ENCODE measurements at regions not wholly inside any gene's neighbourhood (a gene's known extent, or its start where the extent isn't known, plus 50 kb on each side); places are given as distances from the start of the nearest gene placed in this dataset.

DNA sequence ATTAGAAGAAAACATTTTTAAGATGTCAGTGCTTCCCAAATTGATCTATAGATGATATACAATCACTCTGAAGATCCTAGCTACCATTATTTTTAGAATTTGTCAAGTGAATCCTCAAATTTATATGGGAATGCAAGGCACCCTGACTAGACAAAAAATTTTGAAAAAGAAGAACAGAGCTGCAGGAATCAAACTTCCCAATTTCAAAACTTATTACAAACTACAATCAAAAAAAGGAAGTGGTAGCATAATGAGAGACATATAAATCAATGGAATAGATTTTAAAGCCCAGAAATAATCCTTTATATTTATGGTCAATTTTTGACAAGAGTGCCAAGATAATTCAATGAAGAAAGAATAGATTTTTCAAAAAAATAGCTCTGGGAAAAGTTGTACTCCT is 198.3 kb upstream of the KCNJ16 start:
- no peaks in the 10 kb centered on the region for H3K79me2 ChIP-seq
- H3K4me3 ChIP-seq (ENCODE audit: low read depth, low read length): no peak overlapping the region
- no peak overlapping the region for H3K9ac ChIP-seq
- no peaks in the 10 kb centered on the region for H3K36me3 ChIP-seq (ENCODE audit: control insufficient read depth, insufficient read depth, low read length)
- no peak overlapping the region for H3K27ac ChIP-seq
- TF ChIP-seq, protein P1, sequence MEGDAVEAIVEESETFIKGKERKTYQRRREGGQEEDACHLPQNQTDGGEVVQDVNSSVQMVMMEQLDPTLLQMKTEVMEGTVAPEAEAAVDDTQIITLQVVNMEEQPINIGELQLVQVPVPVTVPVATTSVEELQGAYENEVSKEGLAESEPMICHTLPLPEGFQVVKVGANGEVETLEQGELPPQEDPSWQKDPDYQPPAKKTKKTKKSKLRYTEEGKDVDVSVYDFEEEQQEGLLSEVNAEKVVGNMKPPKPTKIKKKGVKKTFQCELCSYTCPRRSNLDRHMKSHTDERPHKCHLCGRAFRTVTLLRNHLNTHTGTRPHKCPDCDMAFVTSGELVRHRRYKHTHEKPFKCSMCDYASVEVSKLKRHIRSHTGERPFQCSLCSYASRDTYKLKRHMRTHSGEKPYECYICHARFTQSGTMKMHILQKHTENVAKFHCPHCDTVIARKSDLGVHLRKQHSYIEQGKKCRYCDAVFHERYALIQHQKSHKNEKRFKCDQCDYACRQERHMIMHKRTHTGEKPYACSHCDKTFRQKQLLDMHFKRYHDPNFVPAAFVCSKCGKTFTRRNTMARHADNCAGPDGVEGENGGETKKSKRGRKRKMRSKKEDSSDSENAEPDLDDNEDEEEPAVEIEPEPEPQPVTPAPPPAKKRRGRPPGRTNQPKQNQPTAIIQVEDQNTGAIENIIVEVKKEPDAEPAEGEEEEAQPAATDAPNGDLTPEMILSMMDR (IDR thresholded peaks at IDR 0.05): no peak
- H3K9me3 ChIP-seq (ENCODE audit: control insufficient read depth, low read length): no peaks in the 10 kb centered on the region
- no peaks in the 10 kb centered on the region for H3K4me1 ChIP-seq
- no peak overlapping the region for H2AFZ ChIP-seq
- H3K27me3 ChIP-seq (ENCODE audit: control insufficient read depth, insufficient read depth, low read length): no peaks in the 10 kb centered on the region
- no peak overlapping the region for H3K4me2 ChIP-seq (ENCODE audit: low read length)

DNA sequence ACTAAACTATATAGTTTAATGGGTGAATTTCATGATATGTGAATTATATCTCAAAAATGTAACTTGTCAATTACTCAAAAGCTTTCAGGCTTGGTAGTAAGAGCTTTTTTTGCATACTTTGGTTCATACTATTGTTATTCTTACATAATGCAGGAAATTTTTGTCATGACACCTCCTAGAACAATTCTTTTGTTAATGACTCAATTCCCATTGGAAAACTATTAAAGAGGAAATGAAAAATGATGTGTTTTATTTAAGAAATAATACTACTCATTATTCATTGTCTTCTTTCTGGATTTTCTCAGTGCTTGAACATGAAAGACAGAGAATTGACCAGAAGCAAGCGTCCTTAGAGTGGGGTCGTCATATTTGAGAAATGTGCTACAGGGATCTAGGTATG is 196.4 kb upstream of the KCNJ16 start:
- TF ChIP-seq, protein P1 (IDR thresholded peaks at IDR 0.05): no peak
- Histone ChIP-seq H2AFZ (no peak overlapping the region), H3K36me3 (ENCODE audit: control insufficient read depth, insufficient read depth, low read length) (no peaks in the 10 kb centered on the region), H3K27ac (no peak overlapping the region), H3K79me2 (no peaks in the 10 kb centered on the region), H3K9ac (no peak overlapping the region), H3K4me2 (ENCODE audit: low read length) (no peak overlapping the region), H3K27me3 (ENCODE audit: control insufficient read depth, insufficient read depth, low read length) (no peaks in the 10 kb centered on the region), H3K9me3 (ENCODE audit: control insufficient read depth, low read length) (no peaks in the 10 kb centered on the region), H3K4me3 (ENCODE audit: low read depth, low read length) (no peak overlapping the region), H3K4me1 (no peaks in the 10 kb centered on the region)

DNA sequence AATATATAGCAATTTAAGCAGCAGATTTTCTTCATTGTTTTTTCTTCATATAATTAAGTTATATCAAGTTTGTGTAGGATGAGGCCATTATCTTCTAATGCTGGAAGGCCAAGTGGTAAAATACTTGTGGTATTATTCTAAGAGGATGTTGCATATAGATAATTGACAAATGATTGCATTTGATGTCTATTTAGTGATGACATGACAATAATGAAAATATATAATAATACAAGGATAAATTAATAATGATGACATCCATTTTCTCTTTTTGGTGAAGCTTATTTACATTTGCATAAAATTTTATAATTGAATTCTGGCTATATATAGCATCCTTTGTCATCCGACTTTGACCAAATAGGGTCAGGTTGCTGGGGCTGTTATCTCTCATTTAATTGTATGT is 195.4 kb upstream of the KCNJ16 start:
- H3K36me3 ChIP-seq (ENCODE audit: control insufficient read depth, insufficient read depth, low read length): no peaks in the 10 kb centered on the region
- no peaks in the 10 kb centered on the region for H3K27me3 ChIP-seq (ENCODE audit: control insufficient read depth, insufficient read depth, low read length)
- no peaks in the 10 kb centered on the region for H3K4me1 ChIP-seq
- no peak overlapping the region for H3K4me3 ChIP-seq (ENCODE audit: low read depth, low read length)
- TF ChIP-seq, protein P1 (IDR thresholded peaks at IDR 0.05): no peak
- H3K79me2 ChIP-seq: no peaks in the 10 kb centered on the region
- no peak overlapping the region for H3K4me2 ChIP-seq (ENCODE audit: low read length)
- no peak overlapping the region for H3K27ac ChIP-seq
- no peaks in the 10 kb centered on the region for H3K9me3 ChIP-seq (ENCODE audit: control insufficient read depth, low read length)
- H3K9ac ChIP-seq: no peak overlapping the region
- H2AFZ ChIP-seq: no peak overlapping the region

DNA sequence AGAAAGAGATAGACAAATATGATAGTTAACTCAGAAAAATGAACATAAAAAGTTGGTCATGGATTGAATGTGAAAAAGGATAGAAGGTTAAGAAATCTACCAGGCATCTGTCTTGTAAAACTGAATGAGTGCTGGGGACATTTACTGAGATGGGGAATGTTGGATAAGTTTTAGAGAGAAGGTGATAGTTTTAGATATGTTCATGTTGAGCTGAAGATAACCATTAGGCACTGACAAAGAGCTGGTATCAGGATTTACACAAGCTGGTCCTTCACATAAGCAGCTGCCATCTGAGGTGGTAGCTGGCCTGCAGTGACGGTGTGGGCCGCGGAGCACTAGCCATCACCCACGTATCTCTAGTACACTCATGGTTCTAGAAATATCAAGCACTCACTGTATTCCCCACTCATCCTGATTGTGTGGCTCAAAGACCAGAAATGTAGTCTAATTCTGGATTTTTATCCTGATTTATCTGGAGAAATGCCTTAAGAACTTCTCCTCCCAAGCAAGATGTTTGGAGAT is 194.4 kb upstream of the KCNJ16 start:
- no peak overlapping the region for H3K4me3 ChIP-seq (ENCODE audit: low read depth, low read length)
- no peak overlapping the region for H3K4me2 ChIP-seq (ENCODE audit: low read length)
- no peaks in the 10 kb centered on the region for H3K79me2 ChIP-seq
- TF ChIP-seq, protein P1 (IDR thresholded peaks at IDR 0.05): no peak
- H3K36me3 ChIP-seq (ENCODE audit: control insufficient read depth, insufficient read depth, low read length): no peaks in the 10 kb centered on the region
- no peaks in the 10 kb centered on the region for H3K4me1 ChIP-seq
- no peak overlapping the region for H2AFZ ChIP-seq
- no peaks in the 10 kb centered on the region for H3K9me3 ChIP-seq (ENCODE audit: control insufficient read depth, low read length)
- no peak overlapping the region for H3K9ac ChIP-seq
- no peaks in the 10 kb centered on the region for H3K27me3 ChIP-seq (ENCODE audit: control insufficient read depth, insufficient read depth, low read length)
- no peak overlapping the region for H3K27ac ChIP-seq

DNA sequence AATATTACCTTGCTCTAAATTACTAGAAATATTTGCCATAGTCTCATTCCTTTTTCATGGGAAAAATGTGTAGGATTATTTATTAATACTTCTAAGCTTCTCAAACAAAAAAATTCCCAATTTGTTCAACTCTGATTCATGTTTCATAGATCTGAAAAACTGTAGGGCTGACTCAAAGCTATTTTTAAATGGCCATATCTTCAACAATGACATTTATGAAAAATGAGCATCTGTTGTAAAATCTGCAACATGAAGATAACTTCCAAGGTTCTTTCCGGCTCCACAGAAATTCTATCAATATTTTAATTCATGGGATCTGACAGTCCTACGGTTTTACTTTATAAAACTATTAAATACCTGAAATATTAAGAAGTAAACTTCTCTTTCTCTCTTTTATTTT is 192.7 kb upstream of the KCNJ16 start:
- Histone ChIP-seq H3K79me2 (no peaks in the 10 kb centered on the region), H3K9ac (no peak overlapping the region)

More for the DNA sequence above, 192.7 kb upstream of the KCNJ16 start:
- Histone ChIP-seq H3K36me3 (ENCODE audit: control insufficient read depth, insufficient read depth, low read length) (no peaks in the 10 kb centered on the region), H3K4me2 (ENCODE audit: low read length) (no peak overlapping the region), H3K4me1 (no peaks in the 10 kb centered on the region), H3K27ac (no peak overlapping the region), H3K27me3 (ENCODE audit: control insufficient read depth, insufficient read depth, low read length) (no peaks in the 10 kb centered on the region), H3K9me3 (ENCODE audit: control insufficient read depth, low read length) (no peaks in the 10 kb centered on the region), H3K4me3 (ENCODE audit: low read depth, low read length) (no peak overlapping the region), H2AFZ (no peak overlapping the region)
- TF ChIP-seq, protein P1 (IDR thresholded peaks at IDR 0.05): no peak
